Keratinocyte (primary cell): ENCODE measurements at regions not wholly inside any gene's neighbourhood (a gene's known extent, or its start where the extent isn't known, plus 50 kb on each side); places are given as distances from the start of the nearest gene placed in this dataset.

ENCODE experiments used
- DNase-seq: peaks from one replicate; pipeline ENCODE4 v3.0.0-alpha.2; 2011; ENCODE audit warnings: low read depth, missing footprints, low spot score
- FAIRE-seq: peaks from 2 replicates; lab custom pipeline; 2011; peaks lifted over from hg19 to GRCh38; lab: Jason Lieb, UNC
- H2AFZ ChIP-seq: 2 replicates; pipeline ENCODE4 v1.6.0; 2012; ENCODE audit warnings: low read length, control low read depth, inconsistent platforms; ENCODE audit not compliant: control insufficient read depth
- H3K27ac ChIP-seq: 2 replicates; pipeline ENCODE4 v1.5.1; 2011; ENCODE audit warnings: low read length; ENCODE audit not compliant: control insufficient read depth, insufficient read depth
- H3K27me3 ChIP-seq: 3 replicates; pipeline ENCODE4 v1.6.0; 2011; ENCODE audit warnings: low read length; ENCODE audit not compliant: control insufficient read depth, insufficient read depth; ENCODE audit errors: extremely low read depth
- H3K36me3 ChIP-seq, 2 experiments: 2 replicates in 1 of 2; 3 replicates in 1 of 2; pipeline ENCODE4 v1.5.1; 2011; ENCODE audit warnings: low read length in 2 of 2, mild to moderate bottlenecking in 1 of 2; ENCODE audit not compliant: control insufficient read depth in 2 of 2, insufficient read depth in 2 of 2; ENCODE audit errors: extremely low read depth in 1 of 2
- H3K4me1 ChIP-seq: 3 replicates; pipeline ENCODE4 v1.5.1; 2011; ENCODE audit warnings: low read length; ENCODE audit not compliant: control insufficient read depth, insufficient read depth; ENCODE audit errors: extremely low read depth
- H3K4me2 ChIP-seq: 3 replicates; pipeline ENCODE4 v1.6.0; 2011; ENCODE audit warnings: low read depth, low read length; ENCODE audit not compliant: control insufficient read depth, insufficient read depth; ENCODE audit errors: extremely low read depth
- H3K4me3 ChIP-seq, 3 experiments: fragments of 200-600 bp in 1 of 3; sonication (generic) in 1 of 3; 2 replicates in 2 of 3; 3 replicates in 1 of 3; pipeline ENCODE4 v1.5.1; 2011 to 2016; ENCODE audit warnings: low read length in 3 of 3, mild to moderate bottlenecking in 3 of 3, control low read depth in 2 of 3, inconsistent platforms in 1 of 3, low read depth in 1 of 3, mixed read lengths in 1 of 3, mixed run types in 1 of 3, moderate library complexity in 1 of 3; ENCODE audit not compliant: control insufficient read depth in 2 of 3, insufficient read depth in 2 of 3; ENCODE audit errors: extremely low read depth in 1 of 3
- H3K79me2 ChIP-seq: 2 replicates; pipeline ENCODE4 v1.6.0; 2012; ENCODE audit warnings: low read length; ENCODE audit not compliant: control insufficient read depth, insufficient read depth
- H3K9ac ChIP-seq: 3 replicates; pipeline ENCODE4 v1.6.0; 2011; ENCODE audit warnings: low read length; ENCODE audit not compliant: control insufficient read depth, insufficient read depth; ENCODE audit errors: extremely low read depth
- H3K9me1 ChIP-seq: 3 replicates; pipeline ENCODE4 v1.6.0; 2011; ENCODE audit warnings: low read length; ENCODE audit not compliant: control insufficient read depth, insufficient read depth; ENCODE audit errors: extremely low read depth
- H3K9me3 ChIP-seq: 2 replicates; pipeline ENCODE4 v1.5.1; 2012; ENCODE audit warnings: low read depth, low read length; ENCODE audit not compliant: control insufficient read depth
- H4K20me1 ChIP-seq: 3 replicates; pipeline ENCODE4 v1.6.0; 2011; ENCODE audit warnings: low read length; ENCODE audit not compliant: control insufficient read depth, insufficient read depth; ENCODE audit errors: extremely low read depth
- EZH2 ChIP-seq: IDR thresholded peaks from one replicate; pipeline ENCODE4 v1.6.1; 2012; ENCODE audit warnings: inconsistent platforms, mild to moderate bottlenecking, low read length, moderate library complexity
- dilution Hi-C: fragments of 300-500 bp; cut with MboI; formaldehyde crosslinking; loops from one replicate; pipeline ENCODE4 v1.7.0; 2020; ENCODE audit warnings: low sequenced_read_pairs; ENCODE audit not compliant: extremely low pct_ligation_motif_present
- TF ChIP-seq, protein P1 (sequence below), 3 experiments: IDR thresholded peaks in 1 of 3; conservative IDR thresholded peaks in 1 of 3; optimal IDR thresholded peaks in 1 of 3; 2 replicates in 2 of 3; 3 replicates in 1 of 3; pipeline versions ENCODE3 to v1.5.1; 2011; ENCODE audit warnings: low read length in 3 of 3, mild to moderate bottlenecking in 3 of 3, moderate library complexity in 2 of 3, control low read depth in 1 of 3, inconsistent platforms in 1 of 3; ENCODE audit not compliant: insufficient read depth in 2 of 3; ENCODE audit errors: extremely low read depth in 1 of 3

GRCh38 chr2:7847321-7847720, 834.5 kb upstream of the ID2 start:
- Histone ChIP-seq H3K4me1 (peaks cover 31% of the 10 kb centered on the region), H3K27ac (no peak overlapping the region), H3K9me3 (no peaks in the 10 kb centered on the region), H3K36me3 (no peaks in the 10 kb centered on the region), H4K20me1 (no peaks in the 10 kb centered on the region), H3K9ac (no peak overlapping the region), H3K79me2 (no peaks in the 10 kb centered on the region), H3K27me3 (no peaks in the 10 kb centered on the region), H3K4me3 (no peak overlapping the region), H2AFZ (no peak overlapping the region), H3K4me2 (no peak overlapping the region), H3K9me1 (no peaks in the 10 kb centered on the region)
- dilution Hi-C loops: no loop called here
- DNase-seq (no peak), FAIRE-seq (no peak)
- TF ChIP-seq, protein P1, sequence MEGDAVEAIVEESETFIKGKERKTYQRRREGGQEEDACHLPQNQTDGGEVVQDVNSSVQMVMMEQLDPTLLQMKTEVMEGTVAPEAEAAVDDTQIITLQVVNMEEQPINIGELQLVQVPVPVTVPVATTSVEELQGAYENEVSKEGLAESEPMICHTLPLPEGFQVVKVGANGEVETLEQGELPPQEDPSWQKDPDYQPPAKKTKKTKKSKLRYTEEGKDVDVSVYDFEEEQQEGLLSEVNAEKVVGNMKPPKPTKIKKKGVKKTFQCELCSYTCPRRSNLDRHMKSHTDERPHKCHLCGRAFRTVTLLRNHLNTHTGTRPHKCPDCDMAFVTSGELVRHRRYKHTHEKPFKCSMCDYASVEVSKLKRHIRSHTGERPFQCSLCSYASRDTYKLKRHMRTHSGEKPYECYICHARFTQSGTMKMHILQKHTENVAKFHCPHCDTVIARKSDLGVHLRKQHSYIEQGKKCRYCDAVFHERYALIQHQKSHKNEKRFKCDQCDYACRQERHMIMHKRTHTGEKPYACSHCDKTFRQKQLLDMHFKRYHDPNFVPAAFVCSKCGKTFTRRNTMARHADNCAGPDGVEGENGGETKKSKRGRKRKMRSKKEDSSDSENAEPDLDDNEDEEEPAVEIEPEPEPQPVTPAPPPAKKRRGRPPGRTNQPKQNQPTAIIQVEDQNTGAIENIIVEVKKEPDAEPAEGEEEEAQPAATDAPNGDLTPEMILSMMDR (optimal IDR thresholded peaks at IDR 0.05 in 1 of 3, IDR thresholded peaks at IDR 0.05 in 1 of 3, conservative IDR thresholded peaks at IDR 0.05 in 1 of 3; ENCODE audit: extremely low read depth in 1 of 3, insufficient read depth in 2 of 3, low read length in 3 of 3): no peak
- no peak for TF ChIP-seq EZH2

- FAIRE-seq (no peak), DNase-seq (no peak)
- H3K9ac ChIP-seq: no peak overlapping the region
- no peak for TF ChIP-seq EZH2
- TF ChIP-seq, protein P1 (optimal IDR thresholded peaks at IDR 0.05 in 1 of 3, IDR thresholded peaks at IDR 0.05 in 1 of 3, conservative IDR thresholded peaks at IDR 0.05 in 1 of 3; ENCODE audit: extremely low read depth in 1 of 3, insufficient read depth in 2 of 3, low read length in 3 of 3): no peak
- H3K4me2 ChIP-seq: no peak overlapping the region
- no peak overlapping the region for H2AFZ ChIP-seq
- no peaks in the 10 kb centered on the region for H3K9me1 ChIP-seq
- no peak overlapping the region for H3K27ac ChIP-seq
- H3K9me3 ChIP-seq: no peaks in the 10 kb centered on the region
- H3K4me3 ChIP-seq: no peak overlapping the region
- H3K4me1 ChIP-seq: peaks cover 28% of the 10 kb centered on the region
- dilution Hi-C loops: no loop called here
- no peaks in the 10 kb centered on the region for H3K36me3 ChIP-seq
- H4K20me1 ChIP-seq: no peaks in the 10 kb centered on the region
- H3K79me2 ChIP-seq: no peaks in the 10 kb centered on the region
- no peaks in the 10 kb centered on the region for H3K27me3 ChIP-seq
These were observed 832.8 kb upstream of the ID2 start for GRCh38 chr2:7849027-7849426.
